ENCODE measurements at regions not wholly inside any gene's neighbourhood (a gene's known extent, or its start where the extent isn't known, plus 50 kb on each side); places are given as distances from the start of the nearest gene placed in this dataset.

DNA sequence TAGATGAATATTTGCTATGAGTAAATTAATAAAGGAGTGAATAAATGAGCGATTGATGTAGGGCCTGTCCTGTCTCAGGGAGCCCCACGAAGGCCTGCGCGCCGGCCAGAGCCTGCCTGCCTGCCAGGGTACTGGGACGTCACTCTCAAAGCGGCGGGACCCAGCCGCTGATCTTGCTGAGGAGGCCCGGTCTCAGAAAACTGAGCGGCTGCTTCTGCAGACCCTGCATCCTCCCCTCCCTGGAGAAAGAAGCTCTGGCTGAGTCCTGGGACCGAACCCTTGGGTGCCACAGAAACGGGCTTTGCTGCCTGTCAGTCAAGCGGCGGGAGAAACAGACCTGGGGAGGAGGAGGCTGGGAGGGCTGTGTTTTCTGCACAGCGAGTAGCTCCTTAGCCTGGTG lies 91.6 kb upstream of the B3GAT1 start:
- H3K4me1 ChIP-seq (ENCODE audit: control insufficient read depth, insufficient read depth, low read length): no peaks in the 10 kb centered on the region
- POLR2A ChIA-PET: interaction anchor here (0.7 kb wide), 1 partner anchor 36 kb away, joined by 3 read pairs; no protein-coding TSS in a partner anchor
- no peak overlapping the region for H3K4me3 ChIP-seq (ENCODE audit: low read depth, low read length)
- TF ChIP-seq ZNF394 (tag by site-specific recombination; IDR thresholded peaks at IDR 0.05; ENCODE audit: borderline replicate concordance): no peak
- TF ChIP-seq ZNF138 (tag by site-specific recombination; IDR thresholded peaks at IDR 0.05; ENCODE audit: borderline replicate concordance): no peak
- TF ChIP-seq OVOL3 (tag by site-specific recombination; IDR thresholded peaks at IDR 0.05): no peak
- TF ChIP-seq ZNF785 (tag by site-specific recombination; IDR thresholded peaks at IDR 0.05): no peak
- TF ChIP-seq, protein P1, sequence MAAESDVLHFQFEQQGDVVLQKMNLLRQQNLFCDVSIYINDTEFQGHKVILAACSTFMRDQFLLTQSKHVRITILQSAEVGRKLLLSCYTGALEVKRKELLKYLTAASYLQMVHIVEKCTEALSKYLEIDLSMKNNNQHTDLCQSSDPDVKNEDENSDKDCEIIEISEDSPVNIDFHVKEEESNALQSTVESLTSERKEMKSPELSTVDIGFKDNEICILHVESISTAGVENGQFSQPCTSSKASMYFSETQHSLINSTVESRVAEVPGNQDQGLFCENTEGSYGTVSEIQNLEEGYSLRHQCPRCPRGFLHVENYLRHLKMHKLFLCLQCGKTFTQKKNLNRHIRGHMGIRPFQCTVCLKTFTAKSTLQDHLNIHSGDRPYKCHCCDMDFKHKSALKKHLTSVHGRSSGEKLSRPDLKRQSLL (tag by site-specific recombination; IDR thresholded peaks at IDR 0.05): no peak
- TF ChIP-seq ZNF621 (tag by site-specific recombination; IDR thresholded peaks at IDR 0.05): no peak
- no peak for TF ChIP-seq ZNF660 (tag by site-specific recombination; IDR thresholded peaks at IDR 0.05)
- TF ChIP-seq, protein P2, sequence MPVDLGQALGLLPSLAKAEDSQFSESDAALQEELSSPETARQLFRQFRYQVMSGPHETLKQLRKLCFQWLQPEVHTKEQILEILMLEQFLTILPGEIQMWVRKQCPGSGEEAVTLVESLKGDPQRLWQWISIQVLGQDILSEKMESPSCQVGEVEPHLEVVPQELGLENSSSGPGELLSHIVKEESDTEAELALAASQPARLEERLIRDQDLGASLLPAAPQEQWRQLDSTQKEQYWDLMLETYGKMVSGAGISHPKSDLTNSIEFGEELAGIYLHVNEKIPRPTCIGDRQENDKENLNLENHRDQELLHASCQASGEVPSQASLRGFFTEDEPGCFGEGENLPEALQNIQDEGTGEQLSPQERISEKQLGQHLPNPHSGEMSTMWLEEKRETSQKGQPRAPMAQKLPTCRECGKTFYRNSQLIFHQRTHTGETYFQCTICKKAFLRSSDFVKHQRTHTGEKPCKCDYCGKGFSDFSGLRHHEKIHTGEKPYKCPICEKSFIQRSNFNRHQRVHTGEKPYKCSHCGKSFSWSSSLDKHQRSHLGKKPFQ (tag by site-specific recombination; IDR thresholded peaks at IDR 0.05): no peak
- CTCF ChIA-PET: no interaction called here
- no peak overlapping the region for H3K27ac ChIP-seq (ENCODE audit: extremely low read depth, low read depth, low read length)
- H3K36me3 ChIP-seq (ENCODE audit: control insufficient read depth in 2 of 2, insufficient read depth in 1 of 2, low read length in 2 of 2): no peaks in the 10 kb centered on the region
- no peaks in the 10 kb centered on the region for H3K9me3 ChIP-seq (ENCODE audit: control insufficient read depth, insufficient read depth, low read depth, low read length)

DNA sequence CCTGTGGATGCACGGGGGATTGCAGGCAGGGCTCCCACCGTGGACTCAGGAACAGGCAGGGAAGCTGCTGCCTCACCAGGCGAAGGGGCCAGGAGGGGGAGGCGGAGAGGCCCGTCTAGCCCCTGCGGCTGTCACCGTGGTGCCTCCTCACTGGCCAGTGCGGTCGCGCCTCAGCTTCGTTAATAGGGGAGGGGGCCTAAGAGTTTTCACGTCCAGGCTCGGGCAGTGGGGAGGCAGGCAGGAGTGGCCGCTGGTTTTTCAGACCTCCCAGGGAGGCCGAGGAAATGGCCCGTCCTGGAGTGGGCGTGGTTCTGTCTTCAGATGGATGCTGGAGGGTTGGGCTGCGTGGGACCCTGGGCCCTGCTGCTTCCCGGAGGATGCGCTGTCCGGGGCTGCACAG lies 91.1 kb upstream of the B3GAT1 start:
- Histone ChIP-seq H3K4me1 (ENCODE audit: control insufficient read depth, insufficient read depth, low read length) (no peaks in the 10 kb centered on the region), H3K4me3 (ENCODE audit: low read depth, low read length) (no peak overlapping the region), H3K9me3 (ENCODE audit: control insufficient read depth, insufficient read depth, low read depth, low read length) (no peaks in the 10 kb centered on the region), H3K27ac (ENCODE audit: extremely low read depth, low read depth, low read length) (no peak overlapping the region), H3K36me3 (ENCODE audit: control insufficient read depth in 2 of 2, insufficient read depth in 1 of 2, low read length in 2 of 2) (no peaks in the 10 kb centered on the region)
- TF ChIP-seq ZNF335 (tag by site-specific recombination; conservative IDR thresholded peaks at IDR 0.05): no peak
- no peak for TF ChIP-seq ZNF133 (tag by site-specific recombination; IDR thresholded peaks at IDR 0.05)
- TF ChIP-seq ZNF140 (tag by site-specific recombination; IDR thresholded peaks at IDR 0.05): no peak
- TF ChIP-seq, protein P3, sequence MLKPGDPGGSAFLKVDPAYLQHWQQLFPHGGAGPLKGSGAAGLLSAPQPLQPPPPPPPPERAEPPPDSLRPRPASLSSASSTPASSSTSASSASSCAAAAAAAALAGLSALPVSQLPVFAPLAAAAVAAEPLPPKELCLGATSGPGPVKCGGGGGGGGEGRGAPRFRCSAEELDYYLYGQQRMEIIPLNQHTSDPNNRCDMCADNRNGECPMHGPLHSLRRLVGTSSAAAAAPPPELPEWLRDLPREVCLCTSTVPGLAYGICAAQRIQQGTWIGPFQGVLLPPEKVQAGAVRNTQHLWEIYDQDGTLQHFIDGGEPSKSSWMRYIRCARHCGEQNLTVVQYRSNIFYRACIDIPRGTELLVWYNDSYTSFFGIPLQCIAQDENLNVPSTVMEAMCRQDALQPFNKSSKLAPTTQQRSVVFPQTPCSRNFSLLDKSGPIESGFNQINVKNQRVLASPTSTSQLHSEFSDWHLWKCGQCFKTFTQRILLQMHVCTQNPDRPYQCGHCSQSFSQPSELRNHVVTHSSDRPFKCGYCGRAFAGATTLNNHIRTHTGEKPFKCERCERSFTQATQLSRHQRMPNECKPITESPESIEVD (tag by site-specific recombination; IDR thresholded peaks at IDR 0.05): no peak
- TF ChIP-seq ZNF747 (tag by site-specific recombination; IDR thresholded peaks at IDR 0.05): no peak
- TF ChIP-seq ZNF202 (tag by site-specific recombination; IDR thresholded peaks at IDR 0.05; ENCODE audit: borderline replicate concordance): no peak
- no peak for TF ChIP-seq ZNF785 (tag by site-specific recombination; IDR thresholded peaks at IDR 0.05)
- no peak for TF ChIP-seq SCRT2 (tag by site-specific recombination; IDR thresholded peaks at IDR 0.05)
- TF ChIP-seq SP2 (tag by site-specific recombination; IDR thresholded peaks at IDR 0.05): no peak
- TF ChIP-seq ZNF132 (tag by site-specific recombination; IDR thresholded peaks at IDR 0.05; ENCODE audit: borderline replicate concordance): no peak
- TF ChIP-seq KLF10 (tag by site-specific recombination; IDR thresholded peaks at IDR 0.05): no peak
- TF ChIP-seq, protein P4, sequence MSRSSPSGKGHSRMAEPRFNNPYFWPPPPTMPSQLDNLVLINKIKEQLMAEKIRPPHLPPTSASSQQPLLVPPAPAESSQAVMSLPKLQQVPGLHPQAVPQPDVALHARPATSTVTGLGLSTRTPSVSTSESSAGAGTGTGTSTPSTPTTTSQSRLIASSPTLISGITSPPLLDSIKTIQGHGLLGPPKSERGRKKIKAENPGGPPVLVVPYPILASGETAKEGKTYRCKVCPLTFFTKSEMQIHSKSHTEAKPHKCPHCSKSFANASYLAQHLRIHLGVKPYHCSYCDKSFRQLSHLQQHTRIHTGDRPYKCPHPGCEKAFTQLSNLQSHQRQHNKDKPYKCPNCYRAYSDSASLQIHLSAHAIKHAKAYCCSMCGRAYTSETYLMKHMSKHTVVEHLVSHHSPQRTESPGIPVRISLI (tag by site-specific recombination; IDR thresholded peaks at IDR 0.05): no peak
- TF ChIP-seq, protein P1 (tag by site-specific recombination; IDR thresholded peaks at IDR 0.05): no peak
- TF ChIP-seq, protein P5, sequence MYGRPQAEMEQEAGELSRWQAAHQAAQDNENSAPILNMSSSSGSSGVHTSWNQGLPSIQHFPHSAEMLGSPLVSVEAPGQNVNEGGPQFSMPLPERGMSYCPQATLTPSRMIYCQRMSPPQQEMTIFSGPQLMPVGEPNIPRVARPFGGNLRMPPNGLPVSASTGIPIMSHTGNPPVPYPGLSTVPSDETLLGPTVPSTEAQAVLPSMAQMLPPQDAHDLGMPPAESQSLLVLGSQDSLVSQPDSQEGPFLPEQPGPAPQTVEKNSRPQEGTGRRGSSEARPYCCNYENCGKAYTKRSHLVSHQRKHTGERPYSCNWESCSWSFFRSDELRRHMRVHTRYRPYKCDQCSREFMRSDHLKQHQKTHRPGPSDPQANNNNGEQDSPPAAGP (tag by site-specific recombination; IDR thresholded peaks at IDR 0.05): no peak
- POLR2A ChIA-PET: interaction anchor here (0.7 kb wide), 1 partner anchor 35 kb away, joined by 3 read pairs; no protein-coding TSS in a partner anchor
- CTCF ChIA-PET: no interaction called here

Data from HEK293 (cell line).